ENCODE measurements at regions not wholly inside any gene's neighbourhood (a gene's known extent, or its start where the extent isn't known, plus 50 kb on each side); places are given as distances from the start of the nearest gene placed in this dataset.

- CTCF ChIA-PET: no interaction called here
- DNase-seq (ENCODE audit: low read depth, low spot score) (no peak), FAIRE-seq (no peak)
- no peaks in the 10 kb centered on the region for H3K79me2 ChIP-seq (ENCODE audit: control insufficient read depth, insufficient read depth, low read length)
- no peaks in the 10 kb centered on the region for H3K27me3 ChIP-seq (ENCODE audit: control insufficient read depth in 2 of 2, insufficient read depth in 2 of 2, low read length in 2 of 2)
- H3K27ac ChIP-seq (ENCODE audit: insufficient read depth, low read depth, low read length): no peak overlapping the region
- H3K4me1 ChIP-seq (ENCODE audit: control insufficient read depth, extremely low read depth, insufficient read depth, low read length): no peaks in the 10 kb centered on the region
- H3K4me3 ChIP-seq (replicated peaks in 1 of 3; ENCODE audit: insufficient read depth in 1 of 3, low read depth in 1 of 3, low read length in 3 of 3): no peak overlapping the region
- no peaks in the 10 kb centered on the region for H3K36me3 ChIP-seq (ENCODE audit: control insufficient read depth in 2 of 2, extremely low read depth in 1 of 2, insufficient read depth in 2 of 2, low read length in 2 of 2)
- BruUV-seq (replicated peaks): no TSS peak
- POLR2A ChIA-PET: no interaction called here
- H3K4me2 ChIP-seq (ENCODE audit: insufficient read depth, low read length): no peak overlapping the region
- no peaks in the 10 kb centered on the region for H3K9me3 ChIP-seq (replicated peaks; ENCODE audit: control insufficient read depth, insufficient read depth, low read length)
- TF ChIP-seq POLR2A (IDR thresholded peaks at IDR 0.05; ENCODE audit: low read depth, low read length): no peak
- no peak for TF ChIP-seq FOS (IDR thresholded peaks at IDR 0.05; ENCODE audit: borderline replicate concordance, insufficient read depth, low read length)
- dilution Hi-C loops (cut with MboI; ENCODE audit: extremely low pct_ligation_motif_present, low sequenced_read_pairs) (no loop called here), intact Hi-C loops (cut with micrococcal nuclease) (no loop called here)
- H4K20me1 ChIP-seq (replicated peaks; ENCODE audit: control insufficient read depth, extremely low read depth, insufficient read depth, low read length): no peaks in the 10 kb centered on the region
- H3K9ac ChIP-seq (replicated peaks; ENCODE audit: extremely low read depth, insufficient read depth, low read length): no peak overlapping the region
- no peak overlapping the region for H2AFZ ChIP-seq (ENCODE audit: low read depth, low read length)
- H3K9me1 ChIP-seq (replicated peaks; ENCODE audit: control insufficient read depth, extremely low read depth, insufficient read depth, low read length): no peaks in the 10 kb centered on the region
Measured at GRCh38 chr3:24867783-24868182, 373.1 kb upstream of the THRB start.

DNA sequence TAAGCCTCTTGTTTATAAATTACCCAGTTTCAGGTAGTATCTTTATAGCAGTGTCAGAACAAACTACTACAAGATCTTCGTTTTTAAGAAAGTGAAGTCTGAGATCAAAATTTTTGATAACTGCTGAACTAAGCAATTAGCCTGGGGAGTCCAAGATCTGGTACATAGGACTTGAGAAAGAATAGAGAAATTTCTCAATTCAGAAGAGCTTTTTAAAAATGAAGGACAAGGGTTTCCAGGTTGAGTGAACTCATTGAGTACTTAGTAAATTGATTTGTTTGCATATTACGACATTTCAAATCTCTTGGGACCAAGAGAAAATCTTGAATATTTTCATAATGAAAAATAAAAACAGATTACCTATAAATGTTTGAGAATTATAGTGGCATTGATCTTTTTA, 386.6 kb upstream of the THRB start:
- POLR2A ChIA-PET: interaction anchor here (0.6 kb wide), 1 partner anchor 27 kb away, joined by 3 read pairs; no protein-coding TSS in a partner anchor
- H3K27ac ChIP-seq (ENCODE audit: insufficient read depth, low read depth, low read length): no peak overlapping the region
- H3K4me2 ChIP-seq (ENCODE audit: insufficient read depth, low read length): no peak overlapping the region
- TF ChIP-seq GATA2 (IDR thresholded peaks at IDR 0.05; ENCODE audit: insufficient read depth, insufficient read length, low read depth, low read length): no peak
- TF ChIP-seq JUN (IDR thresholded peaks at IDR 0.05; ENCODE audit: borderline replicate concordance, insufficient read depth, insufficient read length, low read depth): no peak
- no peak for TF ChIP-seq MAX (IDR thresholded peaks at IDR 0.05; ENCODE audit: insufficient read depth, insufficient read length)
- TF ChIP-seq MYC (IDR thresholded peaks at IDR 0.05; ENCODE audit: low read depth, low read length): no peak
- no peak for TF ChIP-seq FOS (IDR thresholded peaks at IDR 0.05; ENCODE audit: borderline replicate concordance, insufficient read depth, low read length)
- no peak for TF ChIP-seq POLR2AphosphoS5 (IDR thresholded peaks at IDR 0.05; ENCODE audit: insufficient read depth, low read depth, low read length)
- no peak for TF ChIP-seq EZH2 (IDR thresholded peaks at IDR 0.05; ENCODE audit: borderline replicate concordance, low read depth, low read length, severe bottlenecking)
- TF ChIP-seq, protein P1, sequence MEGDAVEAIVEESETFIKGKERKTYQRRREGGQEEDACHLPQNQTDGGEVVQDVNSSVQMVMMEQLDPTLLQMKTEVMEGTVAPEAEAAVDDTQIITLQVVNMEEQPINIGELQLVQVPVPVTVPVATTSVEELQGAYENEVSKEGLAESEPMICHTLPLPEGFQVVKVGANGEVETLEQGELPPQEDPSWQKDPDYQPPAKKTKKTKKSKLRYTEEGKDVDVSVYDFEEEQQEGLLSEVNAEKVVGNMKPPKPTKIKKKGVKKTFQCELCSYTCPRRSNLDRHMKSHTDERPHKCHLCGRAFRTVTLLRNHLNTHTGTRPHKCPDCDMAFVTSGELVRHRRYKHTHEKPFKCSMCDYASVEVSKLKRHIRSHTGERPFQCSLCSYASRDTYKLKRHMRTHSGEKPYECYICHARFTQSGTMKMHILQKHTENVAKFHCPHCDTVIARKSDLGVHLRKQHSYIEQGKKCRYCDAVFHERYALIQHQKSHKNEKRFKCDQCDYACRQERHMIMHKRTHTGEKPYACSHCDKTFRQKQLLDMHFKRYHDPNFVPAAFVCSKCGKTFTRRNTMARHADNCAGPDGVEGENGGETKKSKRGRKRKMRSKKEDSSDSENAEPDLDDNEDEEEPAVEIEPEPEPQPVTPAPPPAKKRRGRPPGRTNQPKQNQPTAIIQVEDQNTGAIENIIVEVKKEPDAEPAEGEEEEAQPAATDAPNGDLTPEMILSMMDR (IDR thresholded peaks at IDR 0.05; ENCODE audit: extremely low read depth in 1 of 2, insufficient read depth in 1 of 2, low read depth in 1 of 2, low read length in 2 of 2): no peak
- TF ChIP-seq POLR2A (IDR thresholded peaks at IDR 0.05; ENCODE audit: low read depth, low read length): no peak
- BruUV-seq (replicated peaks): no TSS peak
- intact Hi-C loops (cut with micrococcal nuclease) (no loop called here), dilution Hi-C loops (cut with MboI; ENCODE audit: extremely low pct_ligation_motif_present, low sequenced_read_pairs) (no loop called here)
- no peak overlapping the region for H3K9ac ChIP-seq (replicated peaks; ENCODE audit: extremely low read depth, insufficient read depth, low read length)
- no peak overlapping the region for H2AFZ ChIP-seq (ENCODE audit: low read depth, low read length)
- CTCF ChIA-PET: no interaction called here
- H3K4me3 ChIP-seq (replicated peaks in 1 of 3; ENCODE audit: insufficient read depth in 1 of 3, low read depth in 1 of 3, low read length in 3 of 3): no peak overlapping the region
- no peaks in the 10 kb centered on the region for H3K9me3 ChIP-seq (replicated peaks; ENCODE audit: control insufficient read depth, insufficient read depth, low read length)
- no peaks in the 10 kb centered on the region for H3K4me1 ChIP-seq (ENCODE audit: control insufficient read depth, extremely low read depth, insufficient read depth, low read length)
- no peaks in the 10 kb centered on the region for H3K27me3 ChIP-seq (ENCODE audit: control insufficient read depth in 2 of 2, insufficient read depth in 2 of 2, low read length in 2 of 2)
- H3K79me2 ChIP-seq (ENCODE audit: control insufficient read depth, insufficient read depth, low read length): no peaks in the 10 kb centered on the region
- H4K20me1 ChIP-seq (replicated peaks; ENCODE audit: control insufficient read depth, extremely low read depth, insufficient read depth, low read length): no peaks in the 10 kb centered on the region
- FAIRE-seq (no peak), DNase-seq (ENCODE audit: low read depth, low spot score) (no peak)
- no peaks in the 10 kb centered on the region for H3K9me1 ChIP-seq (replicated peaks; ENCODE audit: control insufficient read depth, extremely low read depth, insufficient read depth, low read length)
- H3K36me3 ChIP-seq (ENCODE audit: control insufficient read depth in 2 of 2, extremely low read depth in 1 of 2, insufficient read depth in 2 of 2, low read length in 2 of 2): no peaks in the 10 kb centered on the region

Data from endothelial cell of umbilical vein (primary cell).